ENCODE measurements at regions not wholly inside any gene's neighbourhood (a gene's known extent, or its start where the extent isn't known, plus 50 kb on each side); places are given as distances from the start of the nearest gene placed in this dataset.

GRCh38 chr1:82896036-82896435 is 1095.3 kb downstream of the ADGRL2 start:
- no peak for DNase-seq (ENCODE audit: low spot score)
- in situ Hi-C loops (cut with MboI; ENCODE audit: low pct_unique_long_range_greater_than_20kb, low sequenced_read_pairs, unreplicated experiment): no loop called here
- no peak for TF ChIP-seq CTCF (IDR thresholded peaks at IDR 0.05; ENCODE audit: extremely low read depth, insufficient read depth, missing control alignments)

GRCh38 chr1:82894635-82895034 is 1093.9 kb downstream of the ADGRL2 start:
- in situ Hi-C loops (cut with MboI; ENCODE audit: low pct_unique_long_range_greater_than_20kb, low sequenced_read_pairs, unreplicated experiment): no loop called here
- TF ChIP-seq CTCF (IDR thresholded peaks at IDR 0.05; ENCODE audit: extremely low read depth, insufficient read depth, missing control alignments): no peak
- no peak for DNase-seq (ENCODE audit: low spot score)

GRCh38 chr1:82893712-82894470 is 1093.2 kb downstream of the ADGRL2 start:
- in situ Hi-C loops (cut with MboI; ENCODE audit: low pct_unique_long_range_greater_than_20kb, low sequenced_read_pairs, unreplicated experiment): no loop called here
- DNase-seq (ENCODE audit: low spot score): no peak
- TF ChIP-seq CTCF (IDR thresholded peaks at IDR 0.05; ENCODE audit: extremely low read depth, insufficient read depth, missing control alignments): no peak

DNA sequence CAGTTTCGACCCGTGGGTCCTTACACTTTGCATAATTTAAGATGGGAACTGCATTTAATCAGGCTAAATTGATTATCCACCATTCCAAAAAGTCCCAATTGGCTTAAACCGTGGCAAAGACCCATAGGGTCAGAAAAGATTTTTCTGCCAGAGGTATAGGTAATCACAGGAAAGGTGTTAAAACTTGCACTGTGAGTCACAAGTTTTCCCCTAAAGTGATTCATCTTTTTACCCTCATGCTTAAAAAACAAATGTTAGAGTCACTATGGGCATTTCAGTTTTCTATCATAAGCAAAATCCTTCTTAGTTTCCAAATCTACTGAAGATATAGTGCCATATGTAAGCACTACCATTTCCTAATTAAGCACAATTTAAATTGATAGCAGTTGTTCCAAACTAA is 1079.8 kb downstream of the ADGRL2 start:
- no peak for DNase-seq (ENCODE audit: low spot score)
- TF ChIP-seq CTCF (IDR thresholded peaks at IDR 0.05; ENCODE audit: extremely low read depth, insufficient read depth, missing control alignments): no peak
- in situ Hi-C loops (cut with MboI; ENCODE audit: low pct_unique_long_range_greater_than_20kb, low sequenced_read_pairs, unreplicated experiment): no loop called here

GRCh38 chr1:82879701-82880305 is 1079.1 kb downstream of the ADGRL2 start:
- no peak for TF ChIP-seq CTCF (IDR thresholded peaks at IDR 0.05; ENCODE audit: extremely low read depth, insufficient read depth, missing control alignments)
- in situ Hi-C loops (cut with MboI; ENCODE audit: low pct_unique_long_range_greater_than_20kb, low sequenced_read_pairs, unreplicated experiment): no loop called here

DNA sequence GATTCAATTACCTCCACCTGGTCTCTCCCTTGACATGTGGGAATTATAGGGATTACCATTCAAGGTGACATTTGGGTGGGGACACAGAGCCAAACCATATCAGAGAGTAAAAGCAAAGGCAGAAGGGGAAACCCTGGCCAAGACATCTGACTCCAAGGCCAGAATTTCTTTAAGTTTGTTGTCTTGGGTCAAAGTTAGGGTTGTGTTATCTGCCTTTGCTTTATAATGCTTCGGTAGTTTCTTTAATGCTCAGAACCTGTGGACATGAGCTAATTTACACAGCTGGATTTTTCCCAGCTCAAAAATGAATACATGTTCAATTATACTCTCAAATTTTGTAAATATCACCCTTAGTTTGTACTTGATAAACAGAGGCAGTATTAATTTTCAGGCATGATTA is 1074.4 kb downstream of the ADGRL2 start:
- in situ Hi-C loops (cut with MboI; ENCODE audit: low pct_unique_long_range_greater_than_20kb, low sequenced_read_pairs, unreplicated experiment): no loop called here
- TF ChIP-seq CTCF (IDR thresholded peaks at IDR 0.05; ENCODE audit: extremely low read depth, insufficient read depth, missing control alignments): no peak
- DNase-seq (ENCODE audit: low spot score): no peak

More at GRCh38 chr1:82879701-82880305, 1079.1 kb downstream of the ADGRL2 start:
- DNase-seq (ENCODE audit: low spot score): no peak

All from GM13977 (cell line).